Psoas muscle (tissue), 7 donors: ENCODE measurements at regions not wholly inside any gene's neighbourhood (a gene's known extent, or its start where the extent isn't known, plus 50 kb on each side); places are given as distances from the start of the nearest gene placed in this dataset.

Experiments used
- ATAC-seq, 4 donors: fragments of 200-7000 bp; cut with Tn5 transposase; one replicate each; pipeline ENCODE4 v1.9.1; 2020; ENCODE audit warnings: moderate library complexity in 3 of 4, mild to moderate bottlenecking in 2 of 4
- DNase-seq, 2 donors: peaks; one replicate each; pipeline ENCODE4 v3.0.0-alpha.2; 2020
- H3K27ac ChIP-seq: fragments of 200-600 bp; one replicate; pipeline ENCODE4 v1.8.0; 2022
- H3K27me3 ChIP-seq, 3 donors: fragments of 200-600 bp in 1 of 3; one replicate each; pipeline versions ENCODE4 v1.6.1 to v1.8.0; 2013 to 2022; ENCODE audit warnings: low read length in 2 of 3, mild to moderate bottlenecking in 2 of 3, moderate library complexity in 1 of 3; ENCODE audit not compliant: insufficient read depth in 3 of 3
- H3K36me3 ChIP-seq, 2 donors: fragments of 200-600 bp in 1 of 2; one replicate each; pipeline versions ENCODE4 v1.6.1 to v1.8.0; 2013 to 2022; ENCODE audit warnings: low read depth in 1 of 2, mild to moderate bottlenecking in 1 of 2, moderate library complexity in 1 of 2; ENCODE audit not compliant: insufficient read depth in 1 of 2
- H3K4me1 ChIP-seq: fragments of 200-600 bp; one replicate; pipeline ENCODE4 v1.8.0; 2022
- H3K4me3 ChIP-seq: fragments of 200-600 bp; one replicate; pipeline ENCODE4 v1.8.0; 2022; ENCODE audit warnings: mild to moderate bottlenecking
- H3K9me3 ChIP-seq: fragments of 200-600 bp; one replicate; pipeline ENCODE4 v1.8.0; 2022
- CTCF ChIP-seq: fragments of 200-600 bp; IDR thresholded peaks from one replicate; pipeline ENCODE4 v1.8.0; 2022; ENCODE audit warnings: antibody characterized with exemption
- WGBS, 3 donors: extraction: QIAGEN DNeasy Blood & Tissue Kit; methylation state at CpG; one replicate each; pipeline versions ENCODE4 v1.1.6 to v1.1.7; 2013; 5-methylcytosine and 5-hydroxymethylcytosine counted together
- intact Hi-C, 2 donors: fragments of 100-400 bp; cut with DNase I; formaldehyde crosslinking; loops; one replicate each; pipeline versions ENCODE4 v1.11.0 to v1.14.2; 2022
- donor health status: healthy with polysubstance abuse.
- donor health status: DM: no; HTN: no; CAD: no; lungs with moderate emphysema.
- donor health status: Bipolar disorder and iron deficiency.
- donor health status: healthy.
- donor health status: DM: yes; HTN: yes; CAD: no.
- donor health status: DM: no; HTN: no; CAD: no.
- donor health status: DM: yes; HTN: yes; CAD: no.

DNA sequence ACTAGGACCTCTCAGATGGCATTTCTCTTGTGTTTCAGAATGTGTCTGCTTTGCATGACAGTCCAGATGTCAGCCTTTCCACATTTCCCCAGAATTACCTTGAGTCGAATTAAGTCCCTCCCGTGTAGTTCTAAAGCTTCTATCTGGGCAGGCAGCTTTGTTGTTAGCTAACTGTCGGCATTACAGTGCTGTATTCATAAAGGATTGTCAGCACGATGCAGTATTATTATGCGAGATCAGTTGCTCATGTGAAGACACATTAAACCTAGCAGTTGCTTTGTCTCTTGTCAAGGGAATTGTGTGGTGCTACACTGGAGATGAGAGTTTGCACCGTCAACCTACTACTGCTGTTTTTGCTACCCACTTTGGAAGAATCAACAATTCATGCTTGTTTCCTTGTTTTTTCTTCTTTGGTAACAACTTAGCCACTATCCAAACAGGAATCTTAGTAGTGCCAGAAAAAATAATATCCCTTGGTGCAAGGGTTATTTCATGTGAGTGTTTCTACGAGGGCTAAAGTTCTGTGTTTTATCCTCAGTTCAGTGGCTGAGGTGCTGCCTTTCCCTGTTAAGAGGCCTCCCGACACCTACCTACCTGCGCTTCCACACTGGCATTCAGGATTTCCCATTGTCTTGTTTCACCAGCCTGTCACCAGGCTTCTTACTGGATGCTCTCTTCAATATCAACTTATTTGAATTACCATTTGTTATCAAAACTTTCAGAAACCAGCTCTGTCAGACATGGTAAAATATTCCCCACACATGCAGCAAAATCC lies 297.9 kb upstream of the G2E3 start:
- DNase-seq (no peak), ATAC-seq (no peak)
- H3K4me1 ChIP-seq, result no peaks in the 10 kb centered on the region
- no peaks in the 10 kb centered on the region for H3K36me3 ChIP-seq
- WGBS, 3 donors, result 63 to 71% (median 66%) methylated on average over 9 of the region's 9 CpGs
- intact Hi-C loops, result no loop called here
- H3K27ac ChIP-seq, result no peak overlapping the region
- TF ChIP-seq CTCF, result no peak
- peaks cover 0 to 3% (median 2%) of the 10 kb centered on the region in 3 donors for H3K27me3 ChIP-seq
- no peaks in the 10 kb centered on the region for H3K9me3 ChIP-seq
- H3K4me3 ChIP-seq, result no peak overlapping the region

DNA sequence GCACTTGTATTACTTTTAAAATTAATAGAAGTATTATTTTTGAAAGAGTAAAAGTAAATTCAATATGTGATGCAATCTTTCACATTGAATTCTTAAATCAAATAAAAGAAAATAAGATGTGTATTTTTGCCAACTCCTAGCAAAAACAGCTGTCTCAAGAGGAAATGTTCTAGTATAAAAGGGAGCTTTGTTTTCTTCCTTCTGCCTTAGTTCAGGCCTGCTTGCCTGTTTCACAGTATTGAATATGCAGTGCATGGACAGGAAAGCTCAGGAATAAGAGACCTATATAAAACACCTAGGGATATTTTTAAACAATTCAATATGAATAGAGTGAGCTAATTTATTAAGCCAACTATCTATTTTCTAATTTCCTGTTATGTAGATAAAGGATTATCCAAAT lies 294.8 kb upstream of the G2E3 start:
- H3K4me3 ChIP-seq, result no peak overlapping the region
- ATAC-seq (no peak), DNase-seq (no peak)
- no peak overlapping the region for H3K27ac ChIP-seq
- no peaks in the 10 kb centered on the region for H3K9me3 ChIP-seq
- no peaks in the 10 kb centered on the region for H3K36me3 ChIP-seq
- H3K27me3 ChIP-seq, result peaks cover 0 to 3% (median 2%) of the 10 kb centered on the region in 3 donors
- intact Hi-C loops, result no loop called here
- H3K4me1 ChIP-seq, result no peaks in the 10 kb centered on the region
- TF ChIP-seq CTCF, result no peak

DNA sequence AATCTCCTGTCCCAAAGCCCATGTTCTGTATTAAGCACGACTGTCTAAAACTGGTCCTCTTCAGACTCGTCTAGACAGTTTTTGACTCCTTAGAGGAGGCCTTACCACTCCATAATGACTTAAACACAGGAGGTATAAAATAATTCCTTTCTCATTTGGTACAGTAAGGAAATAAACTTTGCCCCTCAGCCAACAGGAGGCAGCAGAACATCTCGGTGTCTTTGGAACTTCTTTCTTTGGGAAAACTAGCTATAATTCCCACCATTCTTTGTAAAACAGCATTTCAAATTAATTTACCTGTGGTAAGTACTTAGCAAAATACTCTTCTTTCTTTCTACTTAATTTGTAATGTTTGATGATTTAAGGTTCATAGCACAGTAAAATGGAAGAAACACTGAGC lies 292.7 kb upstream of the G2E3 start:
- intact Hi-C loops, result no loop called here
- Histone ChIP-seq H3K9me3 (no peaks in the 10 kb centered on the region), H3K27ac (no peak overlapping the region), H3K4me1 (no peaks in the 10 kb centered on the region), H3K4me3 (no peak overlapping the region), H3K27me3 (no peaks in the 10 kb centered on the region), H3K36me3 (no peaks in the 10 kb centered on the region)
- DNase-seq (no peak), ATAC-seq (no peak)
- TF ChIP-seq CTCF, result no peak
- WGBS, 3 donors, result 82 to 84% (median 84%) methylated on average over 3 of the region's 3 CpGs

- no peaks in the 10 kb centered on the region for H3K36me3 ChIP-seq
- TF ChIP-seq CTCF, result no peak
- no peak for ATAC-seq
- intact Hi-C loops, result no loop called here
- H3K27ac ChIP-seq, result no peak overlapping the region
- no peaks in the 10 kb centered on the region for H3K4me1 ChIP-seq
- 80 to 81% (median 81%) methylated on average over 1 of the region's 1 CpG for whole genome bisulfite sequencing, 3 donors
- no peak overlapping the region for H3K4me3 ChIP-seq
- peaks cover 0 to 1% (median 0%) of the 10 kb centered on the region in 3 donors for H3K27me3 ChIP-seq
- no peak for DNase-seq
- H3K9me3 ChIP-seq, result no peaks in the 10 kb centered on the region
Observed at GRCh38 chr14:30267141-30267540, 291.8 kb upstream of the G2E3 start.
